ENCODE measurements at regions not wholly inside any gene's neighbourhood (a gene's known extent, or its start where the extent isn't known, plus 50 kb on each side); places are given as distances from the start of the nearest gene placed in this dataset.

- TF ChIP-seq CTCF (conservative IDR thresholded peaks at IDR 0.05; ENCODE audit: low read length) (no peak), EZH2phosphoT487 (IDR thresholded peaks at IDR 0.05; ENCODE audit: borderline replicate concordance) (no peak)
These were observed 687.4 kb upstream of the ID2 start for GRCh38 chr2:7994397-7994951.

Data from Loucy (cell line).